A673 (cell line): ENCODE measurements at regions not wholly inside any gene's neighbourhood (a gene's known extent, or its start where the extent isn't known, plus 50 kb on each side); places are given as distances from the start of the nearest gene placed in this dataset.

Experiments
- CTCF ChIP-seq: fragments of 300-800, 200-600 bp; sonication (generic); conservative IDR thresholded peaks from 2 replicates; pipeline ENCODE4 v1.5.1; 2017; ENCODE audit warnings: low read depth, mild to moderate bottlenecking, antibody characterized with exemption, low read length, moderate library complexity, mixed read lengths
- EZH2 ChIP-seq: fragments of 200-600 bp; sonication (generic); IDR thresholded peaks from 2 replicates; pipeline ENCODE4 v1.6.1; 2017; ENCODE audit warnings: borderline replicate concordance, low read depth, mild to moderate bottlenecking, mixed read lengths, antibody characterized with exemption, low read length; ENCODE audit not compliant: poor library complexity, severe bottlenecking

GRCh38 chr18:56327191-56327885 is 311.1 kb downstream of the TXNL1 start:
- TF ChIP-seq CTCF: no peak
- TF ChIP-seq EZH2: no peak
